BE2C (cell line): ENCODE measurements at regions not wholly inside any gene's neighbourhood (a gene's known extent, or its start where the extent isn't known, plus 50 kb on each side); places are given as distances from the start of the nearest gene placed in this dataset.

ENCODE experiments used
- DNase-seq: peaks from one replicate; pipeline ENCODE4 v3.0.0-alpha.2; 2020
- H3K27me3 ChIP-seq: fragments of 250-450 bp; sonication (Bioruptor Pico); 2 replicates; pipeline ENCODE4 v1.5.1; 2020; ENCODE audit warnings: mild to moderate bottlenecking
- H3K36me3 ChIP-seq: fragments of 250-450 bp; sonication (Bioruptor Pico); 2 replicates; pipeline ENCODE4 v1.5.1; 2020; ENCODE audit warnings: mild to moderate bottlenecking
- H3K4me1 ChIP-seq: fragments of 250-450 bp; sonication (Bioruptor Pico); 2 replicates; pipeline ENCODE4 v1.5.1; 2020
- H3K4me3 ChIP-seq: 2 replicates; pipeline ENCODE4 v1.5.1; 2011; ENCODE audit warnings: low read depth, low read length
- H3K9me3 ChIP-seq: fragments of 250-450 bp; sonication (Bioruptor Pico); 2 replicates; pipeline ENCODE4 v1.5.1; 2020
- TF ChIP-seq, protein P1 (sequence below): IDR thresholded peaks from 2 replicates; pipeline ENCODE4 v1.5.1; 2012; ENCODE audit warnings: mild to moderate bottlenecking, low read depth, low read length

DNA sequence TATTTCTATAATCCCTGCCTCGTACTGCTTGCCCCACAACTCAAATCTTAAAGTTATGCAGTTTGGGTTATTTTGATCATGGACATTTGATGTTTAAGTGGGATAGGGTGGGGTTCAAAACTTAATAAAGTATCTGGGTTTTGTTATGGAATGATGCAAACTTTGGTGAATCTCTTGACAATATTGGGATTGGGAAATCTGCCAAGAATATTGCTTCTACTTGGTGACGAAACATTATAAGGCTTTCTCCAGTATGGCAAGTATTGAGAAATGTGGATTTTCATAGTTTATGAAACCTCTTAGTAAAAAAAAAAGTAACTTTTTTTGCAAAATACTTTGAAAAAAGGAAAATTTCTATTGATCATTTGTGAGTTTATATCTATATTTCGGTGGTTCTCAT lies 130.8 kb upstream of the SFRP2 start:
- Histone ChIP-seq H3K27me3 (no peaks in the 10 kb centered on the region), H3K9me3 (no peaks in the 10 kb centered on the region), H3K36me3 (no peaks in the 10 kb centered on the region), H3K4me3 (no peak overlapping the region), H3K4me1 (no peaks in the 10 kb centered on the region)
- no peak for DNase-seq
- TF ChIP-seq, protein P1, sequence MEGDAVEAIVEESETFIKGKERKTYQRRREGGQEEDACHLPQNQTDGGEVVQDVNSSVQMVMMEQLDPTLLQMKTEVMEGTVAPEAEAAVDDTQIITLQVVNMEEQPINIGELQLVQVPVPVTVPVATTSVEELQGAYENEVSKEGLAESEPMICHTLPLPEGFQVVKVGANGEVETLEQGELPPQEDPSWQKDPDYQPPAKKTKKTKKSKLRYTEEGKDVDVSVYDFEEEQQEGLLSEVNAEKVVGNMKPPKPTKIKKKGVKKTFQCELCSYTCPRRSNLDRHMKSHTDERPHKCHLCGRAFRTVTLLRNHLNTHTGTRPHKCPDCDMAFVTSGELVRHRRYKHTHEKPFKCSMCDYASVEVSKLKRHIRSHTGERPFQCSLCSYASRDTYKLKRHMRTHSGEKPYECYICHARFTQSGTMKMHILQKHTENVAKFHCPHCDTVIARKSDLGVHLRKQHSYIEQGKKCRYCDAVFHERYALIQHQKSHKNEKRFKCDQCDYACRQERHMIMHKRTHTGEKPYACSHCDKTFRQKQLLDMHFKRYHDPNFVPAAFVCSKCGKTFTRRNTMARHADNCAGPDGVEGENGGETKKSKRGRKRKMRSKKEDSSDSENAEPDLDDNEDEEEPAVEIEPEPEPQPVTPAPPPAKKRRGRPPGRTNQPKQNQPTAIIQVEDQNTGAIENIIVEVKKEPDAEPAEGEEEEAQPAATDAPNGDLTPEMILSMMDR = no peak

DNA sequence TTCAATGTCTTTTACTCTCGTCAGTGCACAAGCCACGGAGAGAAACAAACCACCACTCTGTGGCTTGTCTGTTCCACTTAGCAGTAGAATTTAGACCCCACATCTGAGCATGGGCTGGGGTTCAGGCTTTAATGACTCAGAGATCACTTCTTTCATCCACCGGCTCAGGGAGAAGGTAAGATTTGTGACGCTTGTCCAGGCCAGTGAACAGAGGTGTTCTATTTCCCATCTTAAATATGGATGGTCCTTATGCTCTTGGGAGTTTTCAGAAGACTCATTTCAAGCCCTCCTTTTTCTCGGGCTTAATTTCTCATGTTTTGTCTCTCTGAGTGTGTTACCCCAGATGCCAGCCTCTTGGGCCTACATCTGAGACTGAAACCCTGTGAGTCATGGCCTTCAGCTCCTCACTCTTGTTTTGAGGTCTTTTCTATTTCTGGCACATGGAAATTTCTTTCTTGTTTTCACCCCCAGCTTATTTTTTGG lies 127.4 kb upstream of the SFRP2 start:
- Histone ChIP-seq H3K9me3 (no peaks in the 10 kb centered on the region), H3K36me3 (no peaks in the 10 kb centered on the region), H3K27me3 (no peaks in the 10 kb centered on the region), H3K4me3 (no peak overlapping the region), H3K4me1 (no peaks in the 10 kb centered on the region)
- DNase-seq = no peak
- TF ChIP-seq, protein P1 = no peak

DNA sequence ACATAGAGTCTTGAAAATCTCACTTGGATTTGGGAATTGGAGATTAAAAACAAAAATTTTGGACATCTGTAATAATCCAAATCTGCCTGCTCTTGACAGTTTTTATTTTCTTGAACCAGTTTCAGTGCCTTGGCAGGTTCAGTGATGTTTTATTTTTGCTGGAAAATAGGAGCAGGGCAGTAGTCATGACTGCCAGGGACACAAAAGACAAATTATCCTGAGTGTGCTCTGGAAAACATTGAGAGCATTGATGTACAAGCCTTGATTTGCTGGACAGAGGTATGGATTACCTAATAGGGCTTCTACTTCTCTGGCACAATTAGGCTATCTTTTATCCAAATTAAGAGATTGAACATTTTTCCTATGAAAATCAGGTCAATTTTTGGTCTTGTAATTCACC lies 123.4 kb upstream of the SFRP2 start:
- no peak overlapping the region for H3K4me3 ChIP-seq
- no peak for DNase-seq
- TF ChIP-seq, protein P1 = no peak
- H3K36me3 ChIP-seq = no peaks in the 10 kb centered on the region
- H3K9me3 ChIP-seq = no peaks in the 10 kb centered on the region
- H3K4me1 ChIP-seq = no peaks in the 10 kb centered on the region
- no peaks in the 10 kb centered on the region for H3K27me3 ChIP-seq

DNA sequence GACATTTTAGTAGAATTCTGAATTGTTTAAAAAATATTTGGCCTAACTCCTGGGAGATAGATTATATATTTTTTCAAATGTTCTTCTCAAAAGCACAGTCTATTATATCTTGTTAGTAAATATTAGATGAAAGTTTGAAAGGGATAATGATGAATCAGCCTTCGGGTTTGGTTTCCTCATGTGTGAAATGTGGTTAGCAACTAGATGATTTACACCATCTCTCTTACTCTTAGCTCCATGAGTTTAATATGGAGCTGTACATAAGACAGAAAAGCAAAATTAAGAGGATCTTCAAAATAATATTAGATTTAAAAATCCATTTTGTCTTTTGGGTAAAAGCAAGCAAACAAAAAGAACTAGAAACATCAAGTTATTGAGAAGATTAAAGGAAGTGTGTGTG lies 120.8 kb upstream of the SFRP2 start:
- Histone ChIP-seq H3K4me3 (no peak overlapping the region), H3K4me1 (no peaks in the 10 kb centered on the region), H3K36me3 (no peaks in the 10 kb centered on the region), H3K27me3 (no peaks in the 10 kb centered on the region), H3K9me3 (no peaks in the 10 kb centered on the region)
- TF ChIP-seq, protein P1 = no peak
- no peak for DNase-seq

GRCh38 chr4:153906231-153906630 lies 117.3 kb upstream of the SFRP2 start:
- TF ChIP-seq, protein P1 = no peak
- no peaks in the 10 kb centered on the region for H3K27me3 ChIP-seq
- no peaks in the 10 kb centered on the region for H3K36me3 ChIP-seq
- H3K9me3 ChIP-seq = no peaks in the 10 kb centered on the region
- no peak for DNase-seq
- no peak overlapping the region for H3K4me3 ChIP-seq
- H3K4me1 ChIP-seq = no peaks in the 10 kb centered on the region

DNA sequence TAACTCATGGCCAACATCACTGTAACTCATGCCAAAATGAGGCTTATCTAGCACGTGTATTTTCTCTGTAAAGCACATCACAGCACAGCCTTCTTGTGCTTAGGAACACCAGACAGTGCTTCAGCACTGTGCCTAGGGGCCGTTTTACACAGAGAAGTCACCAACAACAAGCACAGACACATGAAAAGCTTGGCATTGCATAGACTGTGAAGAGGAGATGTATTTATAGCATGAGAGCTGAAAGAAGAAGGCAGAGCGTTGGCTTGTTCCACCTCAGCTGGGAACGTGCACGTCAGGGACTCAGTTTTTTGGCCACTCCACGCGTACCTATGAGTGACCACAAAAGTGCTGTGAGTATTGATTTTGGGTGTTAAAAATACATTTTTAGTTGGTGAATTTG lies 116.3 kb upstream of the SFRP2 start:
- no peaks in the 10 kb centered on the region for H3K9me3 ChIP-seq
- H3K27me3 ChIP-seq = no peaks in the 10 kb centered on the region
- TF ChIP-seq, protein P1 = no peak
- no peak overlapping the region for H3K4me3 ChIP-seq
- H3K4me1 ChIP-seq = no peaks in the 10 kb centered on the region
- no peaks in the 10 kb centered on the region for H3K36me3 ChIP-seq
- no peak for DNase-seq
